ENCODE measurements at regions not wholly inside any gene's neighbourhood (a gene's known extent, or its start where the extent isn't known, plus 50 kb on each side); places are given as distances from the start of the nearest gene placed in this dataset.
A peak's percentile ranks its signal among the peaks of the same experiment; 100 is the strongest.

GRCh38 chr2:6771634-6772611 is 93.8 kb downstream of the CMPK2 start:
- DNase-seq (ENCODE audit: low read depth), result no peak

- peak; percentile 0 for DNase-seq (ENCODE audit: low read depth)
Measured at GRCh38 chr2:6773007-6773693, 92.6 kb downstream of the CMPK2 start.

GRCh38 chr2:6773694-6774044 is 92.0 kb downstream of the CMPK2 start:
- DNase-seq (ENCODE audit: low read depth), result no peak

GRCh38 chr2:6776125-6776524 is 89.6 kb downstream of the CMPK2 start:
- no peak for DNase-seq (ENCODE audit: low read depth)

- no peak for DNase-seq (ENCODE audit: low read depth)
Measured at GRCh38 chr2:6777626-6778025, 88.1 kb downstream of the CMPK2 start.

- no peak for DNase-seq (ENCODE audit: low read depth)
Measured at GRCh38 chr2:6780765-6781274, 84.9 kb downstream of the CMPK2 start.

GRCh38 chr2:6782517-6783237 is 83.0 kb downstream of the CMPK2 start:
- DNase-seq (ENCODE audit: low read depth), result no peak

- DNase-seq (ENCODE audit: low read depth), result no peak
Measured at GRCh38 chr2:6783238-6783614, 82.5 kb downstream of the CMPK2 start.

GRCh38 chr2:6784291-6784690 is 81.4 kb downstream of the CMPK2 start:
- DNase-seq (ENCODE audit: low read depth), result no peak

GRCh38 chr2:6785493-6785892 is 80.2 kb downstream of the CMPK2 start:
- DNase-seq (ENCODE audit: low read depth), result no peak

GRCh38 chr2:6787376-6787775 is 78.3 kb downstream of the CMPK2 start:
- no peak for DNase-seq (ENCODE audit: low read depth)

- DNase-seq (ENCODE audit: low read depth), result no peak
Measured at GRCh38 chr2:6788614-6789013, 77.1 kb downstream of the CMPK2 start.

- DNase-seq (ENCODE audit: low read depth), result no peak
Measured at GRCh38 chr2:6789559-6790138, 76.1 kb downstream of the CMPK2 start.

- DNase-seq (ENCODE audit: low read depth), result no peak
Measured at GRCh38 chr2:6791682-6792081, 74.0 kb downstream of the CMPK2 start.

GRCh38 chr2:6792883-6793282 is 72.8 kb downstream of the CMPK2 start:
- no peak for DNase-seq (ENCODE audit: low read depth)

- no peak for DNase-seq (ENCODE audit: low read depth)
Measured at GRCh38 chr2:6793371-6793770, 72.3 kb downstream of the CMPK2 start.

GRCh38 chr2:6793913-6794312 is 71.8 kb downstream of the CMPK2 start:
- no peak for DNase-seq (ENCODE audit: low read depth)

GRCh38 chr2:6794448-6794847 is 71.3 kb downstream of the CMPK2 start:
- no peak for DNase-seq (ENCODE audit: low read depth)
